ENCODE measurements at regions not wholly inside any gene's neighbourhood (a gene's known extent, or its start where the extent isn't known, plus 50 kb on each side); places are given as distances from the start of the nearest gene placed in this dataset.
A peak's percentile ranks its signal among the peaks of the same experiment; 100 is the strongest.
"Not testable (repeated sequence)": the region's sequence is repeated elsewhere in the genome, so short reads cannot be mapped to it uniquely, and the experiment has no call there.

GRCh38 chr7:101743241-101743994 lies 74.0 kb upstream of the CUX1 start:
- peak; percentile 53 for DNase-seq (ENCODE audit: low read depth)

GRCh38 chr7:101743995-101744360 lies 73.4 kb upstream of the CUX1 start:
- no peak for DNase-seq (ENCODE audit: low read depth)

GRCh38 chr7:101744588-101744987 lies 72.8 kb upstream of the CUX1 start:
- DNase-seq (ENCODE audit: low read depth): no peak

- DNase-seq (ENCODE audit: low read depth): no peak
These were observed 71.1 kb upstream of the CUX1 start for GRCh38 chr7:101746314-101746713.

GRCh38 chr7:101747053-101747878 lies 70.2 kb upstream of the CUX1 start:
- DNase-seq (ENCODE audit: low read depth): no peak

- DNase-seq (ENCODE audit: low read depth): no peak
These were observed 69.5 kb upstream of the CUX1 start for GRCh38 chr7:101747879-101748345.

GRCh38 chr7:101749891-101750290 lies 67.5 kb upstream of the CUX1 start:
- no peak for DNase-seq (ENCODE audit: low read depth)

- DNase-seq (ENCODE audit: low read depth): no peak
These were observed 64.1 kb upstream of the CUX1 start for GRCh38 chr7:101753316-101753715.

GRCh38 chr7:101754424-101755159 lies 62.8 kb upstream of the CUX1 start:
- no peak for DNase-seq (ENCODE audit: low read depth)

GRCh38 chr7:101757879-101758278 lies 59.5 kb upstream of the CUX1 start:
- DNase-seq (ENCODE audit: low read depth): no peak

- DNase-seq (ENCODE audit: low read depth): not testable (repeated sequence)
These were observed 58.9 kb upstream of the CUX1 start for GRCh38 chr7:101758519-101758918.

GRCh38 chr7:101764221-101764620 lies 53.2 kb upstream of the CUX1 start:
- no peak for DNase-seq (ENCODE audit: low read depth)

- DNase-seq (ENCODE audit: low read depth): no peak
These were observed 49.9 kb upstream of the CUX1 start for GRCh38 chr7:101767544-101767943.
